HUDEP-2 (cell line): ENCODE measurements at regions not wholly inside any gene's neighbourhood (a gene's known extent, or its start where the extent isn't known, plus 50 kb on each side); places are given as distances from the start of the nearest gene placed in this dataset.
"Not testable (repeated sequence)": the region's sequence is repeated elsewhere in the genome, so short reads cannot be mapped to it uniquely, and the experiment has no call there.

Source experiments
- DNase-seq, 76 experiments: peaks; one replicate each; lab custom pipeline; 2025; ENCODE audit not compliant: unreplicated experiment in 76 of 76; lab: John Stamatoyannopoulos, UW

DNA sequence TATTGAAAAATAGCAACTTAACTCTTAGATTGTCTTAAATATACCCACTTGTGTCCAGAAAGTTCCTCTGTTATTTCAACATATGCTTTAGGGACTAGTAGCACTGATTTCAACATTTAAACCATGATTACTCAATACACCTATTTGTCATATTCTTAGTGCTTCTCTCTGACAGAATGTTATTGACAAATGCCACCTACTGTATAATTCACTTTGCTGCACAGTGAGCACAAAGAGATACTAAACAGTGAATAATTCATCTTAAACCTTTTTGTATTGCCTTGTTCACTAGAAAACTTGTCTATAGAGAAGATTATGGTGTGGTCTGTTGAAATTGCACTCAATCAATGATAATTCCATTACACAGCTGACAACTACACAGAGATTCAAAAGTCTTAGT, 692.6 kb downstream of the PCDH17 start:
- DNase-seq, result no peak

DNA sequence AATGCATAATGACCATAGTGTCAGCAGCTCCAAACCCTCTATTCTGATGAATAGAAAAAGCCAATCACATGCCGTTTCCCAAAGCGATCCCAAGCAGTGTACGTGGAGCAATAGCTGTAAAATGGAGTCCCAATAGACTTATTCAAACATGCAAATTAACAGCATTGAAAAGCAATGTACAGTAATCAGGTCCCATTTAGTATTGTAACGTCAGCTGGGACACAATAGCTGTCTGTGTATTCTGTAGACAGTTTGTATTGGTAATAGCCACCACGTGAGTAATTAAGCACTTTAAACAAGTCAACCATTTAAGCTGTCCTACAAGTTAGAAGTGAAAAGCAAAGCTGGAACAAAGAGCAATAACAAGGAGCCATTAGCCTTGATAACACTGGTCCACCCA, 698.2 kb downstream of the PCDH17 start:
- DNase-seq, result no peak

- no peak for DNase-seq
Measured at GRCh38 chr13:58340895-58341294, 709.4 kb downstream of the PCDH17 start.

DNA sequence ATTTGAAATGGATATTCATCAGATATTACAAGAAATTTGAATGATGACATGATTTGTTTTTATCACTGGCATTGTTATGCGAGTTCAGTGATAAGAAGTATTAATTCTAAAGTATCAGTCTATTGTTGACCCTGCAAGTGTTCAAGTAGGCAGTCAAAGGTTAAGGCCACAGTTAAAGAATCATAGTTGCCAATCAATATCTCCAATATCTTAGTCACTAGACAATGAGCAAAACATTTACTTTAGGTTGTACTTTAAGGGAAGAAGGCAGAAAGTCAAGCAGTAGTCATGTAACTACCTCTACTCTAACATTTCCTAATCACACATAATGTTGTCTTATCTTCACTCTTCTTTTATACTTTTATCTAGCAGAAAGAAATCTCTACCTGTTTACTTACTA, 709.8 kb downstream of the PCDH17 start:
- DNase-seq, result no peak

- DNase-seq, result no peak
Measured at GRCh38 chr13:58343076-58343475, 711.5 kb downstream of the PCDH17 start.

- not testable (repeated sequence) for DNase-seq
Measured at GRCh38 chr13:58352100-58352499, 720.6 kb downstream of the PCDH17 start.

- DNase-seq, result no peak
Measured at GRCh38 chr13:58369936-58370335, 738.4 kb downstream of the PCDH17 start.

DNA sequence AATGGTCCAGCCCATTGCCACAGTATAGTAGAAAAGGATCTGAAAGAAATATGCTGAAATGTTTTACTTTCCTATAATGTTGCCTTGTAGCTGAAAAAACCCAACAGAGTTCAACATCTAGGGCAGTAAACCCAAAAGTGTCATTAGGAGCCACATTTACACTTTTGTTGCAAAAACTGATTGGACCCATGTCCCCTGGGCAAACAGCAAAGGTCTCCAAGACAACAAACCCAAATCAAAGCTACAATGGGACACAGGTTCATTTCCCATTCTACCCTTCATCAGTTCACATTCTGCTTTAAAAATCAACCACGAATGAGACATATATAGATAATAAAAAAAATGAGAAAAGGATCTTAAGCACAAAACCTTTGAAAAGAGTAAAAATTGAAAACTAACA, 744.8 kb downstream of the PCDH17 start:
- no peak for DNase-seq

DNA sequence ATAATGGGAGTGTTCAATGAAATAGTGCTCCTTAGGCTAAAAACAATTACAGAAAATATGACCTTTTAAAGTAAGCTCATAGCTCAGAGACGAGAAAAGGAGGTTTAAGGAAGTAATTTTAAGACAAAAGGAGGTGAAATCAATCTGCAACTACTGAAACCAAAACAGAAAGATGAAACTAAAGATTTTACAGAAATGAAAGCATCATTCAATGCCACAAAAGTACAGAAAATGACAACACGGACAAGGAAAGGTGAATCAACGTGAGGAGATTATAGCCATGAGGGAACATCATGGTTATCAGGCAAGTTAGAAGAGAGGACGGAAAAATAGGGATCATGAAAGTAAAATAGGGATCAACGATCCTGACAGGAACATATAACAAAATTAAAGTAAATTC, 745.2 kb downstream of the PCDH17 start:
- no peak for DNase-seq

DNA sequence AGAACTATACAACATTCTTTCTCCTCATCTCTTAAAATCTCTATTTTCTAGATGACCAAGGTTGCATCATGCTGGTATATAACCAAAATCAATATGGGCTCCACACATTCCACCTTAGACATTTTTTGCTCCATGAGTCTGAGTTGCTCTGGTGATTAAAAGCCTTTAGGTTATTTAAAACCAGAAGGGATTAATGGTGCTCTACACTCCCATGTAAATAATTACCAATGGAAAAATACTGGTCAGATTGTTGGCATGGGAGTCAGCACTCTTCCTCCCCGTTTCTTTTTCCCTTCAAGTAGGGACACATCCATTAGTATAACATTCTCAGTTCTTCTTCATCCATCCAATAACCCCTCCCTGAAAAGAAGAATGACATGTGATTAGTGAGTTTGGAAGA, 747.7 kb downstream of the PCDH17 start:
- no peak for DNase-seq

DNA sequence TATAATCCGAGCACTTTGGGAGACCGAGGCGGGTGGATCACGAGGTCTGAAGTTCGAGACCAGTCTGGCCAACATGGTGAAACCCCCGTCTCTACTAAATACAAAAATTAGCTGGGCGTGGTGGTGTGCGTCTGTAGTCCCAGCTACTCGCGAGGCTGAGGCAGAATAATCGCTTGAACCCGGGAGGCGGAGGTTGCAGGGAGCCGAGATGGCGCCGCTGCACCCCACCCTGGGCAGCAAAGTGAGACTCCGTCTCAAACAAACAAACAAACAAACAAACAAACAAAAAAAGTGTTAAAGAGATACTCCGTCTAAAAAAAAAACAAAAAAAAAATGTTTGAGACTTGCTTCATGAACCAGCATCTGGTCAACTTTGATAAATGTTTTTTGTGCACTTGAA, 753.8 kb downstream of the PCDH17 start:
- DNase-seq, result not testable (repeated sequence)

DNA sequence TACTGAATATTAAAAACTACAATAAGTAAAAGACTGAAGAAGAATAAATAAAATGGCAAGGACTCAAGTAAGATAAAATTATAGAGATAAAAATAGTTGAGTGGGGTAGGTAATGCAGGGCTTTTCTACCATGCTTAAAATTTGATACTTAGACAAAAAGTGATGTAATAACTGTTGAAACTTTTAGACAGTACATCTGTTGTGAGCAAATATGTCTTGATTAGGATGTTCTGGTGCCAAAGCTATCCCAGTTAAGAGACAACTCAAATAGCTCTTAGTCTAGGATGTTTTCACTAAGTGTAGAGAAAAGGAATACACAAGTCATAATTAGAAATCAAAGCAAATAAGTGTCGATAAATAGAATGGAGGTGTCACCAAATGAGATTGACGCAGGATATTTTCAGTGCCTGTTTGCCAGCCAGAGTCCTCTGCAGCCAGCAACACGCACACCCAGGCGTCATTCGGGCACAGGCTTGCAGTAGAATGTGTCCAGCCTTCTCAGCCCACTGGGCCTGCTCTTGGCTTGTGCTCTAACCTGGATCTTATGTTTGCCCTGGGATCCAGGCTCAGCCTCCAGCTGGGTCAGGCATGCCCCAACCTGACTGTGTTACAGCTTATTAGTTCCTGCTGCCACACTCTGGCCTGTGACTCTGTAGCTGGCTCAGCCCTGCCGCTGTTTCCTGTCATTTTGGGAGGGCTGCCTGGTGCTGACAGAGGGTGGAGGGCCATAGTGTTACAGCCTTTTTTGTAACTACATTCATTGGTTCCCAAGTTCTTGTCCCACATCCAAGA, 766.2 kb downstream of the PCDH17 start:
- DNase-seq, result no peak

DNA sequence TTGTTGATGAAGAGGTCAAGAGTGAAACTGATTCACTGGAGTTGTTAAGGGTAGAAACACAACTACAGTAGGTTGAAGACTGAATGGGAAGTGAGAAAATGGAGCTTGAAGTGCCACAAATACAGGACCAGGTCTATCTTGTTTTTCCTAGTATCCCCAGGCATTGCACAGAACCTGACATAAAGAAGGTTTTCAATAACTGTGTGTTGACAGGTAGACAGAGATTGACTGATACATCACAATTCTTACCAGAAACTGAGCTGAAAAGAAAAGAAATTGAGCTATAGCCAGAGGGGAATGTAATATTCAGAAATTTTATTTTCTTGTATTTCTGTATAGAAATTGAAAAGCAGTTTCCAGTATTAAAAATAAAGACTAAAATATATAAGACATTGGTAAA, 767.7 kb downstream of the PCDH17 start:
- DNase-seq, result no peak

DNA sequence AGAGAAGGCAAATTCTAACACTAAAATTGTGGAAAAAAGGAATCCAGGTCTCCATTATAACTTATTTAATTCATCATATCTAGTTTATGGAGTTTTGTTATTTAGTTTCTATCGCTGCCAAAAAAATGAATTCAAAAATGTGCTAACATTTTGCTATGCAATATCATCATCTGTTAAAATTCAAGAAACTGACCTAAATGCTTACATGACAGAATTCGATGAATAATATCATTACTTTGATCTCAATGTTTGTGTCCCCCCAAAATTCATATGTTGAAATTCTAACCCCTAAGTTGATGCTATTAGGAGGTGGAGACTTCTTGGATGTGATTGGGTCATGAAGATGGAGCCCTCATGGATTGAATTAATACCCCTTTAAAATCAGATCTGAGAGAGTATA, 775.0 kb downstream of the PCDH17 start:
- DNase-seq, result no peak

DNA sequence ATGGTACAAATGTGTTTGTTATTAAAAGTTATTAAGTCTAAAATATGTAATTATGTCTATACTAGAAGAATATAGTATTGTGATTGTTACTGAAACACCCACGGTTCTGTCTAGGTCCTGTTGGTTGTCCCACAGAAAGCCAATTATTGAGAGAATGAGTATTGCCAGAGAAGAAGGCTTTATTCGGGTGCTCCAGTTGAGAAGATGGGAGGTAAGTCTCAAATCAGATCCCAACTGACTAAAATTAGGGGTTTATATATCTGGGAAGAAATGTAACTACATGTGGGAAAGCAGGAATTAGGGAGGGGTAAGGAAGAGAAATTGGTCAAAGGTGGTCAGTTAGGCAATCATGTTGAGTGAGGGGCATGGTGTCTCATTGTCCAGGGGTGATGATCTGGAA, 798.4 kb downstream of the PCDH17 start:
- no peak for DNase-seq

- DNase-seq, result no peak
Measured at GRCh38 chr13:58434943-58435342, 803.4 kb downstream of the PCDH17 start.

GRCh38 chr13:58437427-58437826, 805.9 kb downstream of the PCDH17 start:
- no peak for DNase-seq

DNA sequence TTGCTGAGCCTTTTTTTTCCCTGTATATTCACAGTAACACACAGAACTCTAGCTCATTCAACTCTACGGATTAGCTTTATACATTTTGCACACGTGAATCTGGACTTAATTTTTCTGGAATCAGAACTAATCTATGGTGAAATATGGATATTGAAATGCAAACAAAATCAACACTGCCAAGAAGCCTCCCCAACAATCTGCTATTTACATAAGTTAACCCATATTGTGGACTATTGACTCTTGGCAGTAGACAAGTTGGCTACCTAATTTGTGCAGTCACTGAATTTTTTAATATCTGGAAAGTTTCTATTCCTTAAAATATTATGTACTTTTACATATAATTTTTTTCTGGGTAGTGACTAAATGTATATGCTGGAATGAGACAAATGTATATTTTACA, 815.4 kb downstream of the PCDH17 start:
- DNase-seq, result no peak

- DNase-seq, result no peak
Measured at GRCh38 chr13:58452123-58452623, 820.6 kb downstream of the PCDH17 start.

DNA sequence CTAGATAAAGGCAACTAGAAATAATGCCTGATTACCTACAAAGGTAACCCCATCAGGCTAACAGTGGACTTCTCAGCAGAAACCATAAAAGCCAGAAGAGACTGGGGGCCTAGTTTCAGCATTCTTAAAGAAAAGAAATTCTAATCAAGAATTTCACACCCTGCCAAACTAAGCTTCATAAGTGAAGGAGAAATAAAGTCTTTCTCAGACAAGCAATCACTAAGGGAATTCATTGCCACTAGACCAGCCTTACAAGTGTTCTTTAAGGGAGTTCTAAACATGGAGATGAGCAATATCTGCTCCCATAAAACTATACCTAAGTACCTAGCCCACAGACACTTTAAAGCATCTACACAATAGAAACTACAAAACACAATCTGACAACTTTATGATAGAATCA, 823.5 kb downstream of the PCDH17 start:
- no peak for DNase-seq

GRCh38 chr13:58461217-58461616, 829.7 kb downstream of the PCDH17 start:
- DNase-seq, result no peak

DNA sequence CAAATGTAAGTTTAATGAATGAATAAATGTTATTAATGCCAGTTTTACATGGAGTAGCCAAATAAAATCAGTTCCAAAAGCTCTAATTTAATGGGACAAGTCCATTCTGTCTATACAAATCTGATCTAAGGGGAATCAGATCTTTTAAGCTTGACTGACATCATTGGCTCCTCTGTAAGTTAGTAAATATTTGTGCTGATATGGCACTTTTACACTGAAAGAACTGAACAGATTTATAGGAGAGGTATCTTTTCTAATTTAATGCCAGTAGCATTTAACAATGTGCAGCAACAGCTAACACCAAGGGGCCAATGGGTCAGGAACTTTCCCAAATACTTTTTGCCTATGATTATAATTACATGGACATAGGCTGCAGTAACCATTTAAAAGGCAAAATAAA, 832.3 kb downstream of the PCDH17 start:
- DNase-seq, result no peak

GRCh38 chr13:58467176-58467575, 835.6 kb downstream of the PCDH17 start:
- DNase-seq, result no peak
